Cardiac muscle cell (in vitro differentiated cells and primary cell): ENCODE measurements at regions not wholly inside any gene's neighbourhood (a gene's known extent, or its start where the extent isn't known, plus 50 kb on each side); places are given as distances from the start of the nearest gene placed in this dataset.

Experiments
- DNase-seq, 2 donors: peaks; one replicate each; pipeline versions ENCODE4 v3.0.0 to v3.0.0-alpha.2; 2010 to 2017; ENCODE audit warnings: low read depth in 1 of 2, low spot score in 1 of 2
- H3K27ac ChIP-seq: fragments of 200-600 bp; sonication (generic); 2 replicates; pipeline ENCODE4 v1.5.1; 2016
- H3K27me3 ChIP-seq: fragments of 200-600 bp; sonication (generic); 2 replicates; pipeline ENCODE4 v1.6.0; 2016; ENCODE audit warnings: control low read depth
- H3K36me3 ChIP-seq: fragments of 200-600 bp; sonication (generic); 2 replicates; pipeline ENCODE4 v1.5.1; 2016; ENCODE audit warnings: control low read depth
- H3K4me1 ChIP-seq: fragments of 200-600 bp; sonication (generic); 2 replicates; pipeline ENCODE4 v1.8.1; 2017; ENCODE audit warnings: low read depth, mild to moderate bottlenecking, mixed run types
- H3K4me3 ChIP-seq: fragments of 200-600 bp; sonication (generic); 2 replicates; pipeline ENCODE4 v1.5.1; 2016; ENCODE audit warnings: mild to moderate bottlenecking
- H3K9me3 ChIP-seq: fragments of 200-600 bp; sonication (generic); 2 replicates; pipeline ENCODE4 v1.5.1; 2017; ENCODE audit warnings: low read depth, mild to moderate bottlenecking, control low read depth
- TF ChIP-seq, protein P1 (sequence below): IDR thresholded peaks from 2 replicates; pipeline ENCODE4 v1.5.1; 2012; ENCODE audit warnings: low read depth, mild to moderate bottlenecking, low read length

DNA sequence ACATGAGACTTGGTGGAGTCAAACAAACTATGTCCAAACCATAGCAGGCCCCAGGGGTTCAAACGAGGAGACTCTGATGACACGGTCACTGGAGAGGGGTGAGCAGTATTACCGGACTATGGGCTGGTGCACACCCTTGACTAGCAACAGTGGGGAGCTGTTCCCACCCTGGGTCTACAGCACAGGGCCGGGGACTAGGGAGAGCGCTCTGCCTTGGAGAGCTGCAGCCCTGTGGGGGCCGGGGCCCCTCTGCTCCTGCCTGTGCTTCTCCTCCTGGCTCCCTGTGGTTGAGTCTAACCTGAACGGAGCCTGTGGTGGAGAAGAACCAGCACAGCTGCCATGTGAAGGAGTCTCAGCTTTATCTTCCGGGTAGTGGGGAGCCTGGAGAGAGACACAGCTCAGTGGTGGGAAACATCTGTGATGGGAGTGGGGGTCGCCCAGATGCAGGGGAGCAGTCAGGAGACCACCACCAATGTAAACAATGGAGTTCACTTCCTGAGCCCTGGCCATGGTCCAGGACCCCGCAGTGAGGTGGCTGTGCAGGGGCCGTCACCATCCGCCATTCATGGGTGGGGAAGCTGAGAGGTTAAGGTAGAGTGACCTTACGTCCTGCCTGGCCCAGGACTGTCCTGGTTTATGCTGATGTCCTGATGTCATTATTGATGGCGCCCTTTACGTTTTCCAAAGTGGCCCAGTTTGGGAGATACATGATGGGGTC is 195.7 kb upstream of the TWIST2 start:
- Histone ChIP-seq H3K27me3 (no peaks in the 10 kb centered on the region), H3K36me3 (no peaks in the 10 kb centered on the region), H3K4me3 (no peak overlapping the region), H3K4me1 (no peaks in the 10 kb centered on the region), H3K9me3 (no peaks in the 10 kb centered on the region), H3K27ac (no peak overlapping the region)
- TF ChIP-seq, protein P1, sequence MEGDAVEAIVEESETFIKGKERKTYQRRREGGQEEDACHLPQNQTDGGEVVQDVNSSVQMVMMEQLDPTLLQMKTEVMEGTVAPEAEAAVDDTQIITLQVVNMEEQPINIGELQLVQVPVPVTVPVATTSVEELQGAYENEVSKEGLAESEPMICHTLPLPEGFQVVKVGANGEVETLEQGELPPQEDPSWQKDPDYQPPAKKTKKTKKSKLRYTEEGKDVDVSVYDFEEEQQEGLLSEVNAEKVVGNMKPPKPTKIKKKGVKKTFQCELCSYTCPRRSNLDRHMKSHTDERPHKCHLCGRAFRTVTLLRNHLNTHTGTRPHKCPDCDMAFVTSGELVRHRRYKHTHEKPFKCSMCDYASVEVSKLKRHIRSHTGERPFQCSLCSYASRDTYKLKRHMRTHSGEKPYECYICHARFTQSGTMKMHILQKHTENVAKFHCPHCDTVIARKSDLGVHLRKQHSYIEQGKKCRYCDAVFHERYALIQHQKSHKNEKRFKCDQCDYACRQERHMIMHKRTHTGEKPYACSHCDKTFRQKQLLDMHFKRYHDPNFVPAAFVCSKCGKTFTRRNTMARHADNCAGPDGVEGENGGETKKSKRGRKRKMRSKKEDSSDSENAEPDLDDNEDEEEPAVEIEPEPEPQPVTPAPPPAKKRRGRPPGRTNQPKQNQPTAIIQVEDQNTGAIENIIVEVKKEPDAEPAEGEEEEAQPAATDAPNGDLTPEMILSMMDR, result no peak
- no peak for DNase-seq

DNA sequence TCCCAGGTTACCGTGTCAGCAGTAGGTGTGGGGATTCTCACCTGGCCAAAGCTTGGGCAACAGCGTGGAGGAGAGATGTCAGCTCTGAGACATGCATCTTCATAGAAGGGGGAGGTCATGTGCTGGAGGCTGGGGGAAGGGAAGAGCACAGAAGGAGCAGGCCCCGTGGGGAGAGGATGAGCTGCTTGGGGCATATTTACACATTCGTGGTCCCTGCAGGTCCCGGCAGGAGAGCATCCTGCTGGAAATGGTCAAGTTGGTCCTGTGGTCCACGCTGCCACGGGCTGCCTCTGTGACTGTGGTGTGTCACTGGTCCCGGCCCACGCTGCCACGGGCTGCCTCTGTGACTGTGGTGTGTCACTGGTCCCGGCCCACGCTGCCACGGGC is 195.1 kb upstream of the TWIST2 start:
- Histone ChIP-seq H3K4me1 (no peaks in the 10 kb centered on the region), H3K27ac (no peak overlapping the region), H3K36me3 (no peaks in the 10 kb centered on the region), H3K4me3 (no peak overlapping the region), H3K9me3 (no peaks in the 10 kb centered on the region), H3K27me3 (no peaks in the 10 kb centered on the region)
- DNase-seq, result no peak
- TF ChIP-seq, protein P1, result no peak

DNA sequence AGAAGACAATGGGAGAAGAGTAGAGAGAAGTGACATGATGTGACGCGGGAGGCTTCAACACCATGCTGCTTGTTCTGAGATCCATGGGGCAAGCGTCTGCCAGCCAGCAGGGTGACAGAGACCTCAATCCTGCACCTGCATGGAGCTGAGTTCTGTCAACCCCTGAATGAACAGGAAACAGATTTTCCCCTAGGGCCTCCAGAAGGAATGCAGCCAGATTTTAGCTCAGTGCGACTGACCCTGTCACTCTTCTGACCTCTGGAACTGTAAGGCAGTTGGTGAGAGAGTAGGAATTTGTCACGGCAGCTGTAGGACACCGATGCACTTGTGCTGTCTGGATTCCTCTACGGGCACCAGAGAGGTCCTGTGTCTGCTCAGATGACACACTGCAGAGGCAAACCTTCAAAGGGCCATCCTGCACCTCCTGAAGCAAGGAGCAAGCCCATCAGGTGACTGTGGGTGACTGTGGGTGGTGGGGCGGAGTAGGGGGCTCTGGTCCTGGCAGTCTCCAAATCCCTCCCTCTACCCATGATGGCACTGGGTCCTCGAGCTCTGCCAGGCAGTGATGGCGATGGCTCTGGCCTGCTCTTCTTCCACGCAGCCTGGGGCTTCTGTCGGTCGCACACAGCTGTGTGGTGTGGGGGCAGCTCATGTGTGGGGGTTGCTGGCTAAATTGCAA is 194.3 kb upstream of the TWIST2 start:
- Histone ChIP-seq H3K27ac (no peak overlapping the region), H3K27me3 (no peaks in the 10 kb centered on the region), H3K36me3 (no peaks in the 10 kb centered on the region), H3K4me3 (no peak overlapping the region), H3K9me3 (no peaks in the 10 kb centered on the region), H3K4me1 (no peaks in the 10 kb centered on the region)
- DNase-seq, result no peak
- TF ChIP-seq, protein P1, result no peak

DNA sequence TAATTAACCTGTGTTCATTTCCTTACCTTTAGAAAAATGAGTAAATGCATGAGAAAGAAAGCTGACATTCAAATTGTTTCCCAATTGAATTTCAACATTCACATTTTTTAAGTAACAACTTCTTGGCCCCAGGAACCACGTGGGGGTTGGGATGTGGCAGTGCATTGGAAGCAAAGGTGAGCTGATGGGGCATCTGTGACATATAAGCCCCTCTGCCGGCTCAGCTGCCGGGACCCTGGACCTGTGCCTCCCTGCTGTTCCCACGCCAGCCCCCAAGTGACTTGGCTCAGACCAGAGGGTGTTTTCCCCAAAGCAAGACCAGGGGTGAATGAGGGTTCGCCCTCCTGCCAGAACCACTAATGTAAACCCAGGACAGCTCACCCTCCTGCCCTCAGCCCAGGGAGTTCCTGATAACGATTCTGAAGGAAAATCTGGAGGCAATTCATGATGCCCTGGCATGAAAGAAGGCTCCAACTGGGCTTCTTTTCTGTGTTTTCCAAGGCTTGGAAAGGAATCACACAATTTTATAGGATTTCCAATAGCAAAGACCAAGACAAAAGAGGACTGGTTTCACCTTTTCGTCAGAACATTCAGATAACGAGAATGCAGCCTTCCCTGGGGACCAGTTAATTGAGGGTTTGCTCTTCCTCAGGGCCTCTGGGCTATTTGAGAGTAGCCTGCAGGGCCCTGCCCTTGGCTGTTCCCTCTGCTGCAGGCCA is 193.2 kb upstream of the TWIST2 start:
- no peaks in the 10 kb centered on the region for H3K36me3 ChIP-seq
- no peak for DNase-seq
- no peaks in the 10 kb centered on the region for H3K4me1 ChIP-seq
- no peaks in the 10 kb centered on the region for H3K9me3 ChIP-seq
- TF ChIP-seq, protein P1, result no peak
- no peak overlapping the region for H3K27ac ChIP-seq
- H3K27me3 ChIP-seq, result no peaks in the 10 kb centered on the region
- no peak overlapping the region for H3K4me3 ChIP-seq

DNA sequence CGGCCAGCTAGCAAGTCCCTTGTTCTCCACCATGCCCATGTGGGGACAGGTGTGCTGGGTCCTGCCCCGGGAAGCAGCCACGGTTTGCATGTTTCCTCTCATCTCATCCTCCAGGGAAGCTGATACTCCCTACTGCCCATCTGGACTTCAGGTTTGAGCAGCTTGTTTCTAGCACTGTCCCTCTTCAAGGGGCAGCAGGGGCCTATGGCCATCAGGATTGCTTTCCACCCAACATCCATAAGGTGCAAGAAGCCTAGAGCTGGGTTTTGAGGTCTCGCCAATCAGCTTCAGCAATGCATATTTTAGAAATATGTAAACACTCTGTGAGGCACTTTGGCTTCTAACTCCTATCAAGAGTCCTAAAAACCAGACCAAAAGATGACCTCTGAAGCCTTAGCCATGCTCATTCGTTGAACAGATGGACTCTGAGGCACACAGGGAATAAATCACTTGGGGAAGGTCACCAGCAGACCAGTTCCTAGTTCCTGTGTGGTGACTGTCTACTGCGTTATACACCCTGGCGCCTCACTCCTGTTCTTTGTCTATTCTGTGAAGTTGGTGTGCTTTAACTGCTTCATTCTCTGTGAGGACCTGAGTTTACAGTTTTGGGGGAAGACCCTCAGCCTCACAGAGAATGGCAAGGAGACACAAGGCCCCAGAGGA is 192.6 kb upstream of the TWIST2 start:
- TF ChIP-seq, protein P1, result no peak
- H3K4me3 ChIP-seq, result no peak overlapping the region
- no peak for DNase-seq
- H3K27me3 ChIP-seq, result no peaks in the 10 kb centered on the region
- H3K27ac ChIP-seq, result no peak overlapping the region
- H3K4me1 ChIP-seq, result no peaks in the 10 kb centered on the region
- H3K36me3 ChIP-seq, result no peaks in the 10 kb centered on the region
- H3K9me3 ChIP-seq, result no peaks in the 10 kb centered on the region
